HCT116 (cell line): ENCODE measurements at regions not wholly inside any gene's neighbourhood (a gene's known extent, or its start where the extent isn't known, plus 50 kb on each side); places are given as distances from the start of the nearest gene placed in this dataset.

ENCODE experiments used
- ATAC-seq: fragments of 200-7000 bp; cut with Tn5 transposase; 2 replicates; pipeline ENCODE4 v1.9.1; 2020; ENCODE audit warnings: mild to moderate bottlenecking, moderate library complexity
- BruUV-seq: library from RNA; stranded (reverse); fragments of 400-500 nt; replicated peaks from 2 replicates; lab custom pipeline; 2021; lab: Mats Ljungman, UMichigan
- CTCF ChIA-PET: fragments of 300-600 bp; sonication (Branson Sonifier 250); formaldehyde crosslinking; loops from one replicate; lab custom pipeline; 2021; ENCODE audit warnings: antibody characterized with exemption; lab: Charles Lee
- POLR2A ChIA-PET: fragments of 300-600, 350-600 bp; sonication (Branson Sonifier 250); formaldehyde crosslinking; loops from one replicate; lab custom pipeline; 2021; ENCODE audit warnings: antibody characterized with exemption; lab: Charles Lee
- RAD21 ChIA-PET, 2 experiments: fragments of 300-600 bp; sonication (Branson Sonifier 250); formaldehyde crosslinking; loops; one replicate each; lab custom pipeline; 2023; ENCODE audit warnings: low total read pairs in 2 of 2; ENCODE audit not compliant: uncharacterized antibody in 2 of 2, unreplicated experiment in 2 of 2, low non-redundant PET in 1 of 2; lab: Charles Lee
- DNase-seq: peaks from one replicate; pipeline ENCODE4 v3.0.0-alpha.2; 2010; ENCODE audit warnings: low read depth, low spot score
- H2AFZ ChIP-seq: fragments of 200-600 bp; shearing (Covaris generic), sonication (generic); 2 replicates; pipeline ENCODE4 v1.6.1; 2017; ENCODE audit warnings: low read depth, mixed run types, mixed read lengths, antibody characterized with exemption, low read length; ENCODE audit not compliant: poor library complexity, severe bottlenecking
- H3K27ac ChIP-seq: 2 replicates; pipeline ENCODE4 v1.5.1; 2012; ENCODE audit warnings: low read depth, low read length
- H3K27me3 ChIP-seq: fragments of 200-600 bp; sonication (generic); 2 replicates; pipeline ENCODE4 v1.6.1; 2016; ENCODE audit warnings: mixed run types, low read length, mixed read lengths; ENCODE audit not compliant: insufficient read depth
- H3K36me3 ChIP-seq, 2 experiments: fragments of 200-500 bp in 1 of 2; fragments of 200-600 bp in 1 of 2; sonication (Bioruptor generic) in 1 of 2; sonication (generic) in 1 of 2; 2 replicates each; pipeline versions ENCODE4 v1.5.1 to v1.6.1; 2014 to 2016; ENCODE audit warnings: low read length in 2 of 2, inconsistent platforms in 1 of 2, mixed read lengths in 1 of 2, mixed run types in 1 of 2; ENCODE audit not compliant: insufficient read depth in 2 of 2, control insufficient read depth in 1 of 2
- H3K4me1 ChIP-seq, 2 experiments: fragments of 200-600 bp in 1 of 2; sonication (generic) in 1 of 2; 2 replicates each; pipeline versions ENCODE4 v1.5.1 to v1.6.1; 2012 to 2017; ENCODE audit warnings: low read length in 2 of 2, inconsistent platforms in 1 of 2, mild to moderate bottlenecking in 1 of 2, mixed read lengths in 1 of 2, mixed run types in 1 of 2, moderate library complexity in 1 of 2; ENCODE audit not compliant: insufficient read depth in 2 of 2, control insufficient read depth in 1 of 2
- H3K4me2 ChIP-seq: fragments of 200-600 bp; sonication (generic); 2 replicates; pipeline ENCODE4 v1.6.1; 2017; ENCODE audit warnings: mixed run types, low read length, mixed read lengths
- H3K4me3 ChIP-seq, 2 experiments: fragments of 200-600 bp in 1 of 2; sonication (generic) in 1 of 2; replicated peaks in 1 of 2; 2 replicates each; pipeline ENCODE4 v1.5.1; 2011 to 2016; ENCODE audit warnings: low read length in 2 of 2, control low read depth in 1 of 2, low read depth in 1 of 2, mild to moderate bottlenecking in 1 of 2, mixed read lengths in 1 of 2, mixed run types in 1 of 2
- H3K79me2 ChIP-seq: fragments of 200-600 bp; sonication (generic); 2 replicates; pipeline ENCODE4 v1.6.1; 2017; ENCODE audit warnings: mild to moderate bottlenecking, mixed run types, low read length, moderate library complexity, mixed read lengths; ENCODE audit not compliant: insufficient read depth
- H3K9ac ChIP-seq: fragments of 200-600 bp; sonication (generic); 2 replicates; pipeline ENCODE4 v1.6.1; 2016; ENCODE audit warnings: low read length, mixed read lengths
- H3K9me2 ChIP-seq: fragments of 200-600 bp; sonication (generic), shearing (Covaris generic); 2 replicates; pipeline ENCODE4 v1.6.1; 2017; ENCODE audit warnings: mixed run types, mild to moderate bottlenecking, moderate library complexity; ENCODE audit not compliant: insufficient read depth
- H3K9me3 ChIP-seq, 2 experiments: fragments of 200-500 bp in 1 of 2; fragments of 200-600 bp in 1 of 2; sonication (Bioruptor generic) in 1 of 2; sonication (generic) in 1 of 2; 2 replicates each; pipeline ENCODE4 v1.6.1; 2014 to 2017; ENCODE audit warnings: low read length in 2 of 2, mixed read lengths in 2 of 2, inconsistent platforms in 1 of 2, low read depth in 1 of 2, mild to moderate bottlenecking in 1 of 2, mixed run types in 1 of 2, moderate library complexity in 1 of 2; ENCODE audit not compliant: control insufficient read depth in 1 of 2, insufficient read depth in 1 of 2
- H4K20me1 ChIP-seq: fragments of 200-600 bp; sonication (generic), shearing (Covaris generic); 2 replicates; pipeline ENCODE4 v1.6.1; 2017; ENCODE audit warnings: mixed run types, mild to moderate bottlenecking, moderate library complexity; ENCODE audit not compliant: insufficient read depth
- CBX3 ChIP-seq: IDR thresholded peaks from 2 replicates; pipeline ENCODE4 v1.6.1; 2012; ENCODE audit warnings: low read depth
- CTCF ChIP-seq, 3 experiments: fragments of 200-600 bp in 1 of 3; sonication (generic) in 1 of 3; IDR thresholded peaks in 2 of 3; conservative IDR thresholded peaks in 1 of 3; 2 replicates each; pipeline ENCODE4 v1.5.1; 2012 to 2017; ENCODE audit warnings: low read depth in 2 of 3, low read length in 2 of 3, antibody characterized with exemption in 1 of 3, borderline replicate concordance in 1 of 3, control low read depth in 1 of 3, mild to moderate bottlenecking in 1 of 3, mixed read lengths in 1 of 3, mixed run types in 1 of 3, moderate library complexity in 1 of 3; ENCODE audit not compliant: insufficient read depth in 1 of 3
- FOSL1 ChIP-seq: IDR thresholded peaks from 2 replicates; pipeline ENCODE4 v1.6.1; 2012; ENCODE audit warnings: low read depth
- POLR2AphosphoS5 ChIP-seq: IDR thresholded peaks from 2 replicates; pipeline ENCODE4 v1.6.1; 2011; ENCODE audit warnings: mild to moderate bottlenecking, low read depth, low read length, moderate library complexity
- RAD21 ChIP-seq: IDR thresholded peaks from 2 replicates; pipeline ENCODE4 v1.6.1; 2012; ENCODE audit warnings: low read depth, mild to moderate bottlenecking
- SIN3A ChIP-seq: IDR thresholded peaks from 2 replicates; pipeline ENCODE4 v1.6.1; 2012; ENCODE audit warnings: low read depth
- SP1 ChIP-seq: IDR thresholded peaks from 2 replicates; pipeline ENCODE4 v1.6.1; 2012; ENCODE audit warnings: low read depth
- YY1 ChIP-seq: IDR thresholded peaks from 2 replicates; pipeline ENCODE4 v1.6.1; 2011; ENCODE audit warnings: low read length, low read depth, moderate library complexity, mild to moderate bottlenecking; ENCODE audit not compliant: insufficient replicate concordance; ENCODE audit errors: extremely low read depth
- ZBTB33 ChIP-seq: IDR thresholded peaks from 2 replicates; pipeline ENCODE4 v1.6.1; 2011; ENCODE audit warnings: mild to moderate bottlenecking, low read length, moderate library complexity; ENCODE audit not compliant: insufficient replicate concordance; ENCODE audit errors: extremely low read depth
- intact Hi-C: fragments of 100-400 bp; cut with micrococcal nuclease; formaldehyde crosslinking; loops from 2 replicates; pipeline ENCODE4 v1.10.0; 2022

- H3K4me2 ChIP-seq, result no peak overlapping the region
- no peak overlapping the region for H3K9ac ChIP-seq
- no peaks in the 10 kb centered on the region for H3K9me2 ChIP-seq
- no peaks in the 10 kb centered on the region for H3K9me3 ChIP-seq
- H3K4me1 ChIP-seq, result no peaks in the 10 kb centered on the region
- ChIA-PET CTCF (no interaction called here), POLR2A (no interaction called here), RAD21 (no interaction called here)
- no peak for TF ChIP-seq FOSL1
- TF ChIP-seq CTCF (IDR thresholded peaks at IDR 0.05 in 2 of 3, conservative IDR thresholded peaks at IDR 0.05 in 1 of 3; ENCODE audit: borderline replicate concordance in 1 of 3, insufficient read depth in 1 of 3, low read depth in 2 of 3, low read length in 2 of 3), result no peak
- no peak for TF ChIP-seq SIN3A
- no peak for TF ChIP-seq POLR2AphosphoS5
- TF ChIP-seq SP1, result no peak
- TF ChIP-seq ZBTB33, result no peak
- TF ChIP-seq CBX3, result no peak
- no peak for TF ChIP-seq YY1
- no peak for TF ChIP-seq RAD21
- intact Hi-C loops, result no loop called here
- no peaks in the 10 kb centered on the region for H4K20me1 ChIP-seq
- BruUV-seq, result no TSS peak
- no peak overlapping the region for H3K4me3 ChIP-seq
- ATAC-seq (no peak), DNase-seq (no peak)
- H2AFZ ChIP-seq, result no peak overlapping the region
- no peaks in the 10 kb centered on the region for H3K79me2 ChIP-seq
- H3K36me3 ChIP-seq, result no peaks in the 10 kb centered on the region
- 0 out of 2 replicates have a peak, but pooled peaks cover 19% of the 10 kb centered on the region for H3K27me3 ChIP-seq
- no peak overlapping the region for H3K27ac ChIP-seq
Observed at GRCh38 chr13:112001571-112001970, 65.4 kb upstream of the SOX1 start.
